ENCODE measurements at regions not wholly inside any gene's neighbourhood (a gene's known extent, or its start where the extent isn't known, plus 50 kb on each side); places are given as distances from the start of the nearest gene placed in this dataset.

DNA sequence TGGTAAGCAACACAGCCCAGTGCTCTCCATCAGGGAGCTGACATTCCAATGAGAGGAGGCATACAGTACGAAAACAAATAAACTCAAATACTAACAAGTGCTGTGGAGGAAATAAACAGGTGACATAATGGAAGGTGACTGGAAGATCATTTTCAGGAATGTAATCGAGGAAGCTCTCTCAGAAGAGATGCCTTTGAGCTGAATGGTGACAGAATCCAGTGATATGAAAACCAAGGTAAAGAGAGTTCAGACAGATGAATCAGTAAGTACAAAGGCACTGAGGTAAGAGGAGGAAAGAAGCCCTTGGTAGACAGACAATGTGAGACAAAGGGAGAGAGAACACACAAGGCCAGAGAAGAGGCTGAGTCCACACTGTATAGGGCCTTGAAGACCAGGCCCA is 252.1 kb downstream of the LRATD1 start:
- TF ChIP-seq CTCF (IDR thresholded peaks at IDR 0.05; ENCODE audit: insufficient read depth, low read depth, low read length), result no peak
- TF ChIP-seq EZH2 (IDR thresholded peaks at IDR 0.05; ENCODE audit: insufficient read depth, low read length), result no peak
